Left lung (tissue), 4 donors: ENCODE measurements at regions not wholly inside any gene's neighbourhood (a gene's known extent, or its start where the extent isn't known, plus 50 kb on each side); places are given as distances from the start of the nearest gene placed in this dataset.

ENCODE experiments used
- ATAC-seq: fragments of 200-7000 bp; cut with Tn5 transposase; one replicate; pipeline ENCODE4 v1.9.1; 2020; ENCODE audit warnings: moderate library complexity
- DNase-seq, 4 donors: peaks; one replicate each; pipeline ENCODE4 v3.0.0-alpha.2; 2013 to 2020
- H3K27ac ChIP-seq, 2 donors: fragments of 200-600 bp; sonication (generic) in 1 of 2; one replicate each; pipeline versions ENCODE4 v1.5.0 to v1.8.0; 2020 to 2021
- H3K27me3 ChIP-seq, 2 donors: fragments of 200-600 bp; sonication (generic) in 1 of 2; one replicate each; pipeline versions ENCODE4 v1.5.0 to v1.8.0; 2020 to 2021
- H3K36me3 ChIP-seq, 2 donors: fragments of 200-600 bp; sonication (generic) in 1 of 2; one replicate each; pipeline versions ENCODE4 v1.5.0 to v1.8.0; 2020 to 2021
- H3K4me1 ChIP-seq, 2 donors: fragments of 200-600 bp; one replicate each; pipeline ENCODE4 v1.8.0; 2021
- H3K4me3 ChIP-seq, 2 donors: fragments of 200-600 bp; sonication (generic) in 1 of 2; one replicate each; pipeline versions ENCODE4 v1.5.0 to v1.8.0; 2020 to 2021; ENCODE audit warnings: mild to moderate bottlenecking in 1 of 2
- H3K9me3 ChIP-seq, 2 donors: fragments of 200-600 bp; sonication (generic) in 1 of 2; one replicate each; pipeline versions ENCODE4 v1.5.0 to v1.8.0; 2020 to 2021
- intact Hi-C, 2 donors: fragments of 100-400 bp; cut with DNase I; formaldehyde crosslinking; loops; one replicate each; pipeline versions ENCODE4 v1.11.2 to v1.14.2; 2022
- TF ChIP-seq, protein P1 (sequence below), 2 donors: fragments of 200-600 bp; sonication (generic) in 1 of 2; IDR thresholded peaks; one replicate each; pipeline versions ENCODE4 v1.5.0 to v1.8.0; 2021; ENCODE audit warnings: antibody characterized with exemption in 2 of 2
- donor health status: DM: no; HTN: yes; CAD: no.
- donor health status: DM: no; HTN: no; CAD: no.

DNA sequence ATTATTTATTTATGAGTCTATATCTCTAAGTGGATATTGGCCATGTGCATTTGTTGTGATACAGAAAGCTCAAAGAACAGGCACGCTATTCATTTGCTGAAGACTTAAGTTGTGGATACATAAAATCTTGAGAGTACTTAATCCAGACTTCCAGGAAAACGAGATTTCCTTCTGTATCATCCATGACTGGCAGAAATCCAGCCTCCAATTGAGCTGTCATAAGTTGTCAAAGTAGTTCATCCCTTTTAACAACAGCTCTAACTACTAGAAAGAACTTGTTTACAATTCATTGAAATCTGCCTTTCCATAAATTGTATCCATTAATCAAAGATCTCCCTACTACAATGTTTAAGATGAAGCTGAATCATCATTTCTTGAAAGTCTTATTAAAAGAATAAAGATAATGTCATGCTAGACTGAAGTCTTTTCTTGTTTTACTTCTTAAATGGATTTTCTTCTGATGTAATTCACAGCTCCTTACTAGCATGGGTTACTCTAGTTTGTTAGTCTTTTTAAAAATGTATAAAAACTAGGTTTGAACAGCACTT, 447.3 kb upstream of the CITED2 start:
- H3K27me3 ChIP-seq = no peaks in the 10 kb centered on the region
- H3K4me1 ChIP-seq = no peaks in the 10 kb centered on the region
- no peak overlapping the region for H3K4me3 ChIP-seq
- no peak overlapping the region for H3K27ac ChIP-seq
- intact Hi-C loops = no loop called here
- no peaks in the 10 kb centered on the region for H3K36me3 ChIP-seq
- TF ChIP-seq, protein P1, sequence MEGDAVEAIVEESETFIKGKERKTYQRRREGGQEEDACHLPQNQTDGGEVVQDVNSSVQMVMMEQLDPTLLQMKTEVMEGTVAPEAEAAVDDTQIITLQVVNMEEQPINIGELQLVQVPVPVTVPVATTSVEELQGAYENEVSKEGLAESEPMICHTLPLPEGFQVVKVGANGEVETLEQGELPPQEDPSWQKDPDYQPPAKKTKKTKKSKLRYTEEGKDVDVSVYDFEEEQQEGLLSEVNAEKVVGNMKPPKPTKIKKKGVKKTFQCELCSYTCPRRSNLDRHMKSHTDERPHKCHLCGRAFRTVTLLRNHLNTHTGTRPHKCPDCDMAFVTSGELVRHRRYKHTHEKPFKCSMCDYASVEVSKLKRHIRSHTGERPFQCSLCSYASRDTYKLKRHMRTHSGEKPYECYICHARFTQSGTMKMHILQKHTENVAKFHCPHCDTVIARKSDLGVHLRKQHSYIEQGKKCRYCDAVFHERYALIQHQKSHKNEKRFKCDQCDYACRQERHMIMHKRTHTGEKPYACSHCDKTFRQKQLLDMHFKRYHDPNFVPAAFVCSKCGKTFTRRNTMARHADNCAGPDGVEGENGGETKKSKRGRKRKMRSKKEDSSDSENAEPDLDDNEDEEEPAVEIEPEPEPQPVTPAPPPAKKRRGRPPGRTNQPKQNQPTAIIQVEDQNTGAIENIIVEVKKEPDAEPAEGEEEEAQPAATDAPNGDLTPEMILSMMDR (IDR thresholded peaks at IDR 0.05) = no peak
- no peaks in the 10 kb centered on the region for H3K9me3 ChIP-seq
- no peak for ATAC-seq
- DNase-seq = no peak

DNA sequence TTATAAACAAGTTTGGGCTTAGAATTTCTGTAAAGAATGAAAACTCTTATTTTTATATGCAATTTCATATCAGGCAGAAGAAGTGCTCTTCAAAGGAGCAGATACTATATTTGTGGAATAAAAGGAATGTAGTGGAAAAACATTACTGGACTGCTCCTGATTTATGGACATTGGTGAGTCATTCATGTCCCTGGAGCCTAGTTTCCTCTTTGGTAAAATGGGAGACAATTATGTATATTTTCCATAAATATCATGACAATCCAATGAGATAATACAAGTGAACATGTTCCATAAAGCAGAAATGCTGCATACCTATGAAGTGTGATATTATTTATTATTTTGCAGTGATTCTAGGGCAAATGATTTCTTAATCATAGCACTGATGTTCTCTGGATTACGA, 445.8 kb upstream of the CITED2 start:
- ATAC-seq = peak; percentile 33
- Histone ChIP-seq H3K27me3 (no peaks in the 10 kb centered on the region), H3K4me3 (no peak overlapping the region), H3K36me3 (no peaks in the 10 kb centered on the region), H3K27ac (no peak overlapping the region), H3K4me1 (no peaks in the 10 kb centered on the region), H3K9me3 (no peaks in the 10 kb centered on the region)
- no peak for DNase-seq
- TF ChIP-seq, protein P1 (IDR thresholded peaks at IDR 0.05) = no peak
- intact Hi-C loops = no loop called here

DNA sequence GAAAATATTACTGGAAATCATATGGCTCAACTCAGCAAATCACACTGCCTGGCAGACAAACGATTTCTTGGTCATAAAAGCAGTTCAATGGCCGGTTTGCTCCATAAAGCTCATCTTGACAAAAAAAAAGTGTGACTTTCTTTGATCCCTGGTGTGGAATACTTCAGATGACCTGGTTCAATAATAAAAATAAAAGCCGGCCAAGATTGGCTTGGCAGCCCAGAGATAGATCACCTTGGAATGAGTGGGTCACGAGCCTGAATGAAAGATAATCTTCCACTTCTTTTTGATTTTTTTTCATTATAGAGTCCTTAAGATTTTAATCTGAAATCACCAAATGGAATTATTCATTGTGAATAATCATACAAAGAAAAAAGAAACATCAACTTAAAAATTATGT, 445.3 kb upstream of the CITED2 start:
- no peak for DNase-seq
- Histone ChIP-seq H3K4me3 (no peak overlapping the region), H3K4me1 (no peaks in the 10 kb centered on the region), H3K9me3 (no peaks in the 10 kb centered on the region), H3K27me3 (no peaks in the 10 kb centered on the region), H3K27ac (no peak overlapping the region), H3K36me3 (no peaks in the 10 kb centered on the region)
- intact Hi-C loops = no loop called here
- TF ChIP-seq, protein P1 (IDR thresholded peaks at IDR 0.05) = no peak
- no peak for ATAC-seq

DNA sequence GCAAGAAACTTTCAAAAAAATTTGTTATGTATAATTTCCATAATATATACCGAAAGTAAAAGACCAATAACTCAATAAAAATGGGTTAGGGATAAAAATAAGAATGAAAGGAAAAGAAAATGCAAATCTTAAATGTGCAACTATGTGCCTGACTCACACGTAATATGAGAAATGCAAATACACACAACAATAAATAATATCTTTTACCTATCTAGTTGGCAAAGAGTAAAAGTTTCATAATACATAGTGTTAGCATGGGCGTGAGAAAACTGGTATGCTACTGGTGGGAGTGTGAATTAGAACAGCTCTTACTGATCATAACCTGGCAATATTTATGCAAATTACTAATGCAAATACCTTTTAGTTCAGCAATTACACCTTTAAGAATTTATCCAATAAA, 438.5 kb upstream of the CITED2 start:
- ATAC-seq (no peak), DNase-seq (no peak)
- no peak overlapping the region for H3K27ac ChIP-seq
- intact Hi-C loops = no loop called here
- no peaks in the 10 kb centered on the region for H3K36me3 ChIP-seq
- no peaks in the 10 kb centered on the region for H3K27me3 ChIP-seq
- TF ChIP-seq, protein P1 (IDR thresholded peaks at IDR 0.05) = no peak
- H3K4me1 ChIP-seq = no peaks in the 10 kb centered on the region
- H3K4me3 ChIP-seq = no peak overlapping the region
- no peaks in the 10 kb centered on the region for H3K9me3 ChIP-seq

DNA sequence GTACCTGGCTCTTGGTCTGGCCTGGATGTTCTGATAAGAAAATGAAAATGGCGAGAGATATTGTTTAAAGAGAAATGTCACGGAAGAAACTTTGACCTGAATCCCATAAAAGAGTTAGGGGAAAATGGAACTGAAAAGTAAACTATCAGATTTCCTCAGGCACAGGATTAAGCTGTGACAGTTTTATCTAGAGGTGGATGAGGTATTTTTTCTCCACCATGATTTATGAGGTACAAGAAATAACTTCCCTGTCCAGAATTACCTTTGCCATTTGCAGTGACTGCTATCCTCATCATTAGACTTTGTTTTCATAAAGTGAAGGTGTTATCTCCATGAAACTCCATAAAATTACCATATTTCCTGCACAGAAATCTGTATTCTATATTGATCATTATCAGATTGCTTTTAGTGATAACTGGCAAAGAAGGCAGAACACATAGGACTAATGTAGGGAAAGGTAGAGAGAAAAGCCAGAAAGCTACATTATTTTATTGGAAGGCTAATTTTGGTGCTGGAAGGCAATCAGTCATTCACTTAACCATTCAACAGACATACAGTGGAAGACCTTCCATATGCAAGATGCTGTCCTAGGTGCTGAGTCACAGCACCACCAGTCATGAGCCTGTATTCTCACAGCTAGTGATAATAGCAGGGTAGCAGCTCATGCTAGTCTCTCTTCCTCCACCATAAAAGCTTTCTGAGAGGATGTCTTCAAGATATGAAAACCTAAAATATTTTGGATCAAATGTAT, 427.3 kb upstream of the CITED2 start:
- Histone ChIP-seq H3K4me1 (no peaks in the 10 kb centered on the region), H3K9me3 (peaks cover 0 to 13% of the 10 kb centered on the region in 2 donors), H3K36me3 (no peaks in the 10 kb centered on the region), H3K27me3 (no peaks in the 10 kb centered on the region), H3K27ac (no peak overlapping the region), H3K4me3 (no peak overlapping the region)
- DNase-seq (no peak), ATAC-seq (no peak)
- intact Hi-C loops = no loop called here
- TF ChIP-seq, protein P1 (IDR thresholded peaks at IDR 0.05) = no peak
